PC-3 (cell line): ENCODE measurements at regions not wholly inside any gene's neighbourhood (a gene's known extent, or its start where the extent isn't known, plus 50 kb on each side); places are given as distances from the start of the nearest gene placed in this dataset.

Experiments
- ATAC-seq: fragments of 200-7000 bp; cut with Tn5 transposase; 2 replicates; pipeline ENCODE4 v1.9.1; 2020; ENCODE audit warnings: mild to moderate bottlenecking, moderate library complexity
- BruUV-seq: library from RNA; stranded (reverse); fragments of 400-500 nt; replicated peaks from 2 replicates; lab custom pipeline; 2021; lab: Mats Ljungman, UMichigan
- CTCF ChIA-PET: fragments of 300-600 bp; sonication (Branson Sonifier 250); formaldehyde crosslinking; loops from one replicate; lab custom pipeline; 2022; ENCODE audit warnings: antibody characterized with exemption; lab: Charles Lee
- POLR2A ChIA-PET: fragments of 300-600 bp; sonication (Branson Sonifier 250); formaldehyde crosslinking; loops from one replicate; lab custom pipeline; 2022; ENCODE audit warnings: antibody characterized with exemption; ENCODE audit not compliant: unreplicated experiment; lab: Charles Lee
- DNase-seq: peaks from one replicate; pipeline ENCODE4 v3.0.0-alpha.2; 2015
- H2AFZ ChIP-seq: fragments of 300-600 bp; sonication (generic); 2 replicates; pipeline ENCODE4 v1.6.0; 2016; ENCODE audit warnings: antibody characterized with exemption, low read length
- H3F3A ChIP-seq: fragments of 300-600 bp; sonication (generic); one replicate; pipeline ENCODE4 v1.6.0; 2017; ENCODE audit warnings: antibody characterized with exemption, low read length, control low read depth, mild to moderate bottlenecking; ENCODE audit not compliant: unreplicated experiment
- H3K27ac ChIP-seq: fragments of 300-600 bp; sonication (generic); 2 replicates; pipeline ENCODE4 v1.5.1; 2016; ENCODE audit warnings: mild to moderate bottlenecking, low read length
- H3K27me3 ChIP-seq: fragments of 300-600 bp; sonication (generic); 2 replicates; pipeline ENCODE4 v1.6.1; 2016; ENCODE audit warnings: low read length, mixed read lengths
- H3K36me3 ChIP-seq: fragments of 300-600 bp; sonication (generic); 2 replicates; pipeline ENCODE4 v1.6.1; 2016; ENCODE audit warnings: low read depth, mixed run types, low read length, mixed read lengths
- H3K4me1 ChIP-seq: fragments of 300-600 bp; sonication (generic); 2 replicates; pipeline ENCODE4 v1.5.1; 2016; ENCODE audit warnings: low read length; ENCODE audit not compliant: insufficient read depth
- H3K4me2 ChIP-seq: fragments of 300-600 bp; sonication (generic); 2 replicates; pipeline ENCODE4 v1.6.0; 2016; ENCODE audit warnings: low read length
- H3K4me3 ChIP-seq: fragments of 300-600 bp; sonication (generic); 2 replicates; pipeline ENCODE4 v1.5.1; 2016; ENCODE audit warnings: mild to moderate bottlenecking, low read length, mixed read lengths
- H3K79me2 ChIP-seq: fragments of 300-600 bp; sonication (generic); 2 replicates; pipeline ENCODE4 v1.6.1; 2017; ENCODE audit warnings: low read length, mixed read lengths
- H3K9ac ChIP-seq: fragments of 300-600 bp; sonication (generic); 2 replicates; pipeline ENCODE4 v1.6.0; 2016; ENCODE audit warnings: mild to moderate bottlenecking, low read length
- H3K9me2 ChIP-seq: fragments of 300-600 bp; sonication (generic); replicated peaks from 2 replicates; pipeline ENCODE4 v1.6.1; 2016; ENCODE audit warnings: mixed run types, low read length, mixed read lengths
- H3K9me3 ChIP-seq: fragments of 300-600 bp; sonication (generic); 2 replicates; pipeline ENCODE4 v1.6.1; 2016; ENCODE audit warnings: low read length, mixed read lengths
- H4K20me1 ChIP-seq: fragments of 300-600 bp; sonication (generic); 2 replicates; pipeline ENCODE4 v1.6.1; 2016; ENCODE audit warnings: low read length, mixed read lengths
- EZH2 ChIP-seq: fragments of 300-600 bp; sonication (generic); IDR thresholded peaks from one replicate; pipeline ENCODE4 v1.6.1; 2017; ENCODE audit warnings: antibody characterized with exemption, mild to moderate bottlenecking, low read length; ENCODE audit not compliant: unreplicated experiment
- EZH2phosphoT487 ChIP-seq: fragments of 300-600 bp; sonication (generic); IDR thresholded peaks from 2 replicates; pipeline ENCODE4 v1.6.1; 2018; ENCODE audit warnings: mild to moderate bottlenecking, antibody characterized with exemption, low read length, borderline replicate concordance
- intact Hi-C: fragments of 100-400 bp; cut with micrococcal nuclease; formaldehyde crosslinking; loops from 2 replicates; pipeline ENCODE4 v1.9.0; 2023
- TF ChIP-seq, protein P1 (sequence below): fragments of 300-600 bp; sonication (generic); conservative IDR thresholded peaks from 2 replicates; pipeline ENCODE4 v1.5.1; 2017; ENCODE audit warnings: antibody characterized with exemption, low read depth, mild to moderate bottlenecking, low read length

DNA sequence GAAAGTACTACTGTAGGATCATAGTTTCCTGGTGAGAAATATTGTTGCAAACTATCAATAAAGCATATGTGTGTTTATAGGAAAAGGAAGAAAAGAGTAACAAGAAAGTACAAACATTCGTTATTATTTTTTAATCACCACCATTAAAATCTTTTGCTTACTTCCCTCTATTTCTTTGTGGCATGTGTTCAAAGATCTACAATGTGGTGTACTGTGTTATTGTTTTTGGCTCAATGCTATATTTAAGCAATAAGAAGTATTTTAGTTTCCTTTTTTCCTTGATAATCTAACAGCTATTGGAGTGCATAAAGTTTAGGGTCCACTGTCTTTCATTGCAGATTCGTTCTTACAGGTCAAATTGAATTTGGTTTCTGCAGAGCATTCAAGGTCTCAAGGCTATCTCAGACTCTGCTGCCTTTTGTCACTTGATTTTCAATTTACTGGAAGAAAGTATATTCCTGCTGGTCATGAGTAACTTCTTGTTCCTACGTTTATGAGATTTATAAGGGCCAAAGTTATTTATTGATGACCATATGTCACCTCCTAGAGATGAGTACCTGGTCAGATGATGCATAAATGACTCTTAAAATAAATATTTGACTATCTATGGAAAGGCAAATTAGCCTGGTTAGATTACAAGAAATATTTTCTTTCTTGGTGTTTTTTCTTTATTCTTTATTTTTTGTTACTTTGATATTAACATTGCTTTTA, 323.0 kb downstream of the TMEM167A start:
- peak overlapping the region; percentile 61 for H3K27ac ChIP-seq
- ChIA-PET CTCF (no interaction called here), POLR2A (no interaction called here)
- peak; percentile 92 for ATAC-seq
- H3K79me2 ChIP-seq = no peaks in the 10 kb centered on the region
- peak; percentile 75 for DNase-seq
- H3K4me1 ChIP-seq = peaks cover 20% of the 10 kb centered on the region
- no peaks in the 10 kb centered on the region for H3F3A ChIP-seq
- intact Hi-C loops = loop anchor here (1.0 to 5.0 kb wide), 2 partner anchors 19 to 112 kb away; no protein-coding TSS in a partner anchor
- TF ChIP-seq EZH2 = no peak
- no peak for TF ChIP-seq EZH2phosphoT487
- TF ChIP-seq, protein P1, sequence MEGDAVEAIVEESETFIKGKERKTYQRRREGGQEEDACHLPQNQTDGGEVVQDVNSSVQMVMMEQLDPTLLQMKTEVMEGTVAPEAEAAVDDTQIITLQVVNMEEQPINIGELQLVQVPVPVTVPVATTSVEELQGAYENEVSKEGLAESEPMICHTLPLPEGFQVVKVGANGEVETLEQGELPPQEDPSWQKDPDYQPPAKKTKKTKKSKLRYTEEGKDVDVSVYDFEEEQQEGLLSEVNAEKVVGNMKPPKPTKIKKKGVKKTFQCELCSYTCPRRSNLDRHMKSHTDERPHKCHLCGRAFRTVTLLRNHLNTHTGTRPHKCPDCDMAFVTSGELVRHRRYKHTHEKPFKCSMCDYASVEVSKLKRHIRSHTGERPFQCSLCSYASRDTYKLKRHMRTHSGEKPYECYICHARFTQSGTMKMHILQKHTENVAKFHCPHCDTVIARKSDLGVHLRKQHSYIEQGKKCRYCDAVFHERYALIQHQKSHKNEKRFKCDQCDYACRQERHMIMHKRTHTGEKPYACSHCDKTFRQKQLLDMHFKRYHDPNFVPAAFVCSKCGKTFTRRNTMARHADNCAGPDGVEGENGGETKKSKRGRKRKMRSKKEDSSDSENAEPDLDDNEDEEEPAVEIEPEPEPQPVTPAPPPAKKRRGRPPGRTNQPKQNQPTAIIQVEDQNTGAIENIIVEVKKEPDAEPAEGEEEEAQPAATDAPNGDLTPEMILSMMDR = no peak
- no peaks in the 10 kb centered on the region for H3K27me3 ChIP-seq
- H3K36me3 ChIP-seq = no peaks in the 10 kb centered on the region
- no peaks in the 10 kb centered on the region for H4K20me1 ChIP-seq
- no peak overlapping the region; the same call in 1 of the 2 replicates for H3K4me3 ChIP-seq
- H2AFZ ChIP-seq = 0 out of 2 replicates have a peak overlapping the region, but pooled peaks have one; percentile 10
- no peaks in the 10 kb centered on the region for H3K9me3 ChIP-seq
- H3K9me2 ChIP-seq = no peaks in the 10 kb centered on the region
- H3K9ac ChIP-seq = no peak overlapping the region; the same call in 1 of the 2 replicates
- BruUV-seq = no TSS peak
- peak overlapping the region; percentile 53 for H3K4me2 ChIP-seq

GRCh38 chr5:82753374-82753773, 323.8 kb downstream of the TMEM167A start:
- BruUV-seq = no TSS peak
- intact Hi-C loops = loop anchor here (5.0 kb wide), 1 partner anchor 111 kb away; no protein-coding TSS in a partner anchor
- H3K9me2 ChIP-seq = no peaks in the 10 kb centered on the region
- H3K79me2 ChIP-seq = no peaks in the 10 kb centered on the region
- peaks cover 20% of the 10 kb centered on the region for H3K4me1 ChIP-seq
- no peak for ATAC-seq
- peak overlapping the region; percentile 53 for H3K4me2 ChIP-seq
- CTCF ChIA-PET = no interaction called here
- H3K27me3 ChIP-seq = no peaks in the 10 kb centered on the region
- H3K27ac ChIP-seq = peak overlapping the region; percentile 61
- POLR2A ChIA-PET = no interaction called here
- no peaks in the 10 kb centered on the region for H4K20me1 ChIP-seq
- no peak for DNase-seq
- no peaks in the 10 kb centered on the region for H3K9me3 ChIP-seq
- TF ChIP-seq EZH2phosphoT487 (no peak), EZH2 (no peak)
- TF ChIP-seq, protein P1 = no peak
- H3F3A ChIP-seq = no peaks in the 10 kb centered on the region
- no peak overlapping the region for H3K9ac ChIP-seq
- no peaks in the 10 kb centered on the region for H3K36me3 ChIP-seq
- H3K4me3 ChIP-seq = no peak overlapping the region
- H2AFZ ChIP-seq = no peak overlapping the region

DNA sequence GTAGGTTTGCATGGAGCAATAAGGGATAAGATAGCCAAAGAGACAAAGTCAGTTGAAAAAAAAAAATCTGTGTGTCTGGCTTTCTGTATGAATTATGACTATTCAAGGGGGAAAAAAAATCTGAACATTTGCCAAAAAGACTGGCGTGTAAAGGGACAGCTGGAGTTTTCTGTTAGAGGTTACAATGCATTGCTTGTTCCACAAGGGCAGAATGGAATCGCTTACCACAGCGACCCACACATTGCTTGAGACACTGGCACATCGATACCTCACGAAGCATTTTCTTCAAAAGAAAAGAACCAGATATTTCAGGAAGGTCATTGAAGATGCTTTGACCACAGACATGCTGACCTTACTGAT, 327.8 kb downstream of the TMEM167A start:
- Histone ChIP-seq H3K36me3 (no peaks in the 10 kb centered on the region), H3K4me1 (peaks cover 13% of the 10 kb centered on the region), H3K9ac (no peak overlapping the region), H4K20me1 (no peaks in the 10 kb centered on the region), H3K4me2 (no peak overlapping the region), H3K79me2 (no peaks in the 10 kb centered on the region), H3F3A (no peaks in the 10 kb centered on the region), H3K9me2 (no peaks in the 10 kb centered on the region), H3K27me3 (no peaks in the 10 kb centered on the region), H2AFZ (no peak overlapping the region), H3K9me3 (no peaks in the 10 kb centered on the region), H3K27ac (no peak overlapping the region), H3K4me3 (no peak overlapping the region)
- ATAC-seq (no peak), DNase-seq (peak; percentile 4)
- CTCF ChIA-PET = no interaction called here
- intact Hi-C loops = no loop called here
- POLR2A ChIA-PET = no interaction called here
- TF ChIP-seq EZH2 (no peak), EZH2phosphoT487 (no peak)
- TF ChIP-seq, protein P1 = no peak
- no TSS peak for BruUV-seq
